ENCODE measurements at regions not wholly inside any gene's neighbourhood (a gene's known extent, or its start where the extent isn't known, plus 50 kb on each side); places are given as distances from the start of the nearest gene placed in this dataset.

- no peak for DNase-seq
These were observed 602.9 kb upstream of the ARID1B start for GRCh38 chr6:156174031-156174890.

- DNase-seq: no peak
These were observed 607.8 kb upstream of the ARID1B start for GRCh38 chr6:156169371-156169770.

- no peak for DNase-seq
These were observed 609.5 kb upstream of the ARID1B start for GRCh38 chr6:156167625-156168071.

GRCh38 chr6:156167016-156167624 lies 610.1 kb upstream of the ARID1B start:
- no peak for DNase-seq

GRCh38 chr6:156166093-156166492 lies 611.1 kb upstream of the ARID1B start:
- DNase-seq: no peak

GRCh38 chr6:156164701-156165452 lies 612.3 kb upstream of the ARID1B start:
- no peak for DNase-seq

- DNase-seq: no peak
These were observed 613.9 kb upstream of the ARID1B start for GRCh38 chr6:156163311-156163710.

GRCh38 chr6:156161471-156161870 lies 615.7 kb upstream of the ARID1B start:
- no peak for DNase-seq

- peak; percentile 82 for DNase-seq
These were observed 616.4 kb upstream of the ARID1B start for GRCh38 chr6:156160795-156161165.

GRCh38 chr6:156160007-156160794 lies 617.0 kb upstream of the ARID1B start:
- DNase-seq: no peak

- peak; percentile 47 for DNase-seq
These were observed 622.3 kb upstream of the ARID1B start for GRCh38 chr6:156154896-156155295.

GRCh38 chr6:156150391-156150790 lies 626.8 kb upstream of the ARID1B start:
- DNase-seq: no peak

GRCh38 chr6:156146891-156147290 lies 630.3 kb upstream of the ARID1B start:
- DNase-seq: no peak

- peak; percentile 67 for DNase-seq
These were observed 645.8 kb upstream of the ARID1B start for GRCh38 chr6:156131221-156131903.

- no peak for DNase-seq
These were observed 650.6 kb upstream of the ARID1B start for GRCh38 chr6:156126535-156126934.

GRCh38 chr6:156125844-156126243 lies 651.3 kb upstream of the ARID1B start:
- DNase-seq: no peak

- no peak for DNase-seq
These were observed 653.4 kb upstream of the ARID1B start for GRCh38 chr6:156123731-156124130.

GRCh38 chr6:156121973-156122372 lies 655.2 kb upstream of the ARID1B start:
- DNase-seq: no peak

- no peak for DNase-seq
These were observed 658.9 kb upstream of the NOX3 start for GRCh38 chr6:156114541-156114940.

- DNase-seq: no peak
These were observed 658.0 kb upstream of the NOX3 start for GRCh38 chr6:156113631-156114030.

GRCh38 chr6:156111913-156112312 lies 656.3 kb upstream of the NOX3 start:
- no peak for DNase-seq

GRCh38 chr6:156110249-156110648 lies 654.6 kb upstream of the NOX3 start:
- no peak for DNase-seq

Measured in OCI-M1 (cell line).